SHP77 treated with DMSO at 0.1 percent for 48 hours (cell line): ENCODE measurements at regions not wholly inside any gene's neighbourhood (a gene's known extent, or its start where the extent isn't known, plus 50 kb on each side); places are given as distances from the start of the nearest gene placed in this dataset.
"Not testable (repeated sequence)": the region's sequence is repeated elsewhere in the genome, so short reads cannot be mapped to it uniquely, and the experiment has no call there.

Experiments
- DNase-seq: peaks from one replicate; lab custom pipeline; 2025; lab: John Stamatoyannopoulos, UW

- DNase-seq = not testable (repeated sequence)
These were observed 302.0 kb upstream of the ST8SIA4 start for GRCh38 chr5:101205065-101205464.

GRCh38 chr5:101180365-101180764, 277.3 kb upstream of the ST8SIA4 start:
- not testable (repeated sequence) for DNase-seq

GRCh38 chr5:101176605-101177004, 273.5 kb upstream of the ST8SIA4 start:
- no peak for DNase-seq

GRCh38 chr5:101174981-101175380, 271.9 kb upstream of the ST8SIA4 start:
- DNase-seq = no peak

- no peak for DNase-seq
These were observed 260.0 kb upstream of the ST8SIA4 start for GRCh38 chr5:101163088-101163487.

GRCh38 chr5:101160002-101160401, 256.9 kb upstream of the ST8SIA4 start:
- no peak for DNase-seq

GRCh38 chr5:101159006-101159405, 255.9 kb upstream of the ST8SIA4 start:
- no peak for DNase-seq

GRCh38 chr5:101153526-101153925, 250.4 kb upstream of the ST8SIA4 start:
- DNase-seq = no peak

GRCh38 chr5:101143526-101143925, 240.4 kb upstream of the ST8SIA4 start:
- DNase-seq = no peak

GRCh38 chr5:101142102-101142501, 239.0 kb upstream of the ST8SIA4 start:
- DNase-seq = no peak

GRCh38 chr5:101136454-101136853, 233.4 kb upstream of the ST8SIA4 start:
- DNase-seq = no peak

- no peak for DNase-seq
These were observed 220.3 kb upstream of the ST8SIA4 start for GRCh38 chr5:101123363-101123762.

- no peak for DNase-seq
These were observed 209.6 kb upstream of the ST8SIA4 start for GRCh38 chr5:101112645-101113044.

GRCh38 chr5:101103874-101104273, 200.8 kb upstream of the ST8SIA4 start:
- DNase-seq = no peak

- peak; percentile 25 for DNase-seq
These were observed 199.4 kb upstream of the ST8SIA4 start for GRCh38 chr5:101102506-101102905.

GRCh38 chr5:101091902-101092301, 188.8 kb upstream of the ST8SIA4 start:
- DNase-seq = no peak

GRCh38 chr5:101084353-101084752, 181.3 kb upstream of the ST8SIA4 start:
- DNase-seq = no peak

- no peak for DNase-seq
These were observed 177.6 kb upstream of the ST8SIA4 start for GRCh38 chr5:101080462-101081240.

GRCh38 chr5:101068298-101068697, 165.2 kb upstream of the ST8SIA4 start:
- no peak for DNase-seq

- DNase-seq = no peak
These were observed 164.3 kb upstream of the ST8SIA4 start for GRCh38 chr5:101067429-101067828.

GRCh38 chr5:101062902-101063301, 159.8 kb upstream of the ST8SIA4 start:
- no peak for DNase-seq

- no peak for DNase-seq
These were observed 144.1 kb upstream of the ST8SIA4 start for GRCh38 chr5:101047181-101047580.

- no peak for DNase-seq
These were observed 142.6 kb upstream of the ST8SIA4 start for GRCh38 chr5:101045689-101046088.

GRCh38 chr5:101040002-101040401, 136.9 kb upstream of the ST8SIA4 start:
- not testable (repeated sequence) for DNase-seq
